NCI-H2196 treated with DMSO at 0.1 percent for 48 hours (cell line): ENCODE measurements at regions not wholly inside any gene's neighbourhood (a gene's known extent, or its start where the extent isn't known, plus 50 kb on each side); places are given as distances from the start of the nearest gene placed in this dataset.

ENCODE experiments used
- DNase-seq: peaks from one replicate; lab custom pipeline; 2025; ENCODE audit not compliant: unreplicated experiment; lab: John Stamatoyannopoulos, UW

DNA sequence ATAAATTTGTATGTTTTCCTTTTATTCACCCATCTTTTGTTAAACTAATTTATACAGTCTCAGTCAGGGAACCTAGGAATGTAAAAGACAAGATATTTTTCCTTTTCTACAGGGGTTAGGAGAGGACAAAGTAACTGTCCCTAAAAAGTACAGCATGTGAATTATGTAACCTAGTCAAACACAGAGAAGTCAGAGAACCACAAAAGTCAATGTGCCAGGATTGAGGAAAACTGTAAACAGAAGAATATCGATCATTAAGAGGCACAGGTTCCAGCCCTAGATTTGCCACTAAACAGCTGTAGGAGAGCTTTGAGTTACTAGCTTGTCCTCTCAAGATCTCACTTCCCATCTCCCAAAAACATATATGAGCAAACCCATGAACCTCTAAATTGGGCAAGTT is 550.9 kb upstream of the FAT3 start:
- DNase-seq: no peak

DNA sequence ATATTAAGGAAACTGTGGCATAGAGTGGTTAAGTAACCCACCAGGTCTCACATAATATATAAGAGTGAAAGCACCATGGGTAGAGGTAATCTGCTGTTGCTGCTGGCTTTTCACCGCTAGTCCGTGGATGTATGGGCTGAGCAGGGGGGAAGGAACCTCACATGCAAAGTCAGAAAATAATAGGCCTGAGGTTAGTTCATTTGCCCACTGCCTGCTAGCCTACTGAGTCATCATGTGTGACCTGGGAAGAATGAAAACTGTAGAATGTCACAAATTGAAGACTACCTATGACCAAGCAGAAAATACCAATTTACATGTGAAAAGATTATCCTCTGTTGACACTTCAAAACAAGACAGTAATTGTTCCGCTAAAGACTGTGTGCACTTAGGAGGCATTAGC is 560.1 kb upstream of the FAT3 start:
- no peak for DNase-seq

DNA sequence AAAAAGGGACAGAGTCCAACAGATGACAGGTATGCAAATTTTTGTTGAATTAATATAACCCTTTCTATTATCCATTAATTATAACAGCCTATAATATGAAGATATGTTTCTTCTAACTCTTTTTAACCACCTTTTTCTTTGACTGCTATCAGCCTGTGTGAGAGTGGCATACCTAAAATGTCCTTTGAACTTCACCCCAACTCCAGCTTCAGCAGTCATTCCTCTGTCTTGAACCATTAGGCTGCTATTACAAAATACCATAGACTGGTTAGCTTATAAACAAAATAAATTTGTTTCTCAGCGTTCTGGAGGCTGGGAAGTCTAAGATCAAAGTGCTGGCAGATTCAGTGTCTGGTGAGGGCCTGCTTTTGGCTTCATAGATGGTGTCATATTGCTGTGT is 564.6 kb upstream of the FAT3 start:
- no peak for DNase-seq

DNA sequence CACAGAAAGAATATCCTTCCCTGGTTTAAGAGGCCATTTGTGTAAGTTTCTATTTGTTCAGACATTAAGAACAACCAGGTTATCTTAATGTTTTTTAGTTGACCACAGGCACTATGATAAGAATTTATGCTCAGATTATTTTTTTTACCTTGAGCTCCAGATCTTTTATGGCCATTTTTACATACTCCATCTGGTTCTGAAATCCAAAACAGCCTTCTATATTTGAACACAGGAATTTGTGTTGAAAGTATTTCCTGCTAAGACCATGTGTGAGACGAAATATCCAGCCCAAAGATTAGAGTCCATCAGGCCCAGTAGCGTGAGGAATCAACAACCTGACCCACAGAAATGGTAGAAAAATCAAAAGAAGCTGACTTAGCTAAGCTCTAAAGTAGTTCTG is 569.9 kb upstream of the FAT3 start:
- no peak for DNase-seq

DNA sequence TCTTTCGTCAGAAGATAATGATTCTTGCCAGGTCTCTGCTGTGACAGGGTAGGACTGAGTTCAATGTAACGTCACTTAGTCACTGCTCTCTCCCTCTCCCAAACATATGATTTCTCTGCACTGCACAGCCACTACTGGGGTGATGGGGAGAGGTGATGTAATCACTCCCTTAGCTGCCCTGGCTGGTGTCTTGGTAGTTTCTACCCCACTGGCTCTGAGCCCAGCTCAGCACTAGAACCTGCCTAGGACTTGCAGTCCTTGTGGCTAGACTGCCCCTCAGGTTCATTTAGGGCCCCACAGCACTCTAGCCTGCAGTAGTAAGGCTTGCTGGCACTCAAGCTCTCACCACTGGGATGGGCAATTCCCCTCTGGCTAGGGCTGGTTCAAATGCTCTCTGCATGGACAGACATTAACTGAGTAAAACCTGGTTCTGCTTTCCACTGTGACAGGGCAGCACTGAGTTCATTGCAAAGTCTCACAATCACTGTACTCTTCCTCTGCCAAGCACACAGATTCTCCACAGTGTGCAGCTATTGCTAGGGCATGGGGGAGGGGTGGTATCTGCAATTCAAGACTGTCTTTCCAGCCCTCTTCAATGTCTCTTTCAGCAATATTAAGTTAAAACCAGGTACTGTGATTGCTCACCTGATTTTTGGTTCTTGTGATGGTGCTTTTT is 571.4 kb upstream of the FAT3 start:
- DNase-seq: no peak

DNA sequence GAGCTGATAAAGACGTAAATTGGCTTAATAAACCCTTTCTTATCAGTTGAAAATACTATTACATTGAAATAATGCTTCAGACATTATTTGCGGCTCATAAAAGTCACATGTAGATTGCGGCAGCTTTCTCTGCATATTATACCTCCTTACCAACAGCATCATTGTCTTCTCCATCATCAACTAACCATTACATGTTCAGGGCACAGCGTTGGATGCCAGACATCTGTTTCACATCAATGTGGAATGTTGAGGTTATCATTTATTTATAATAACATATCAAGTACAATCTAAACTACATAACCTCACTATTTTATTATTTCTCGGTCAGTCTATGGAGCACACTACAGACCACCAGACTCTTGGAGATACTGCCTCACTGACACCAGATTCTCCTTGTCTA is 573.8 kb upstream of the FAT3 start:
- no peak for DNase-seq

DNA sequence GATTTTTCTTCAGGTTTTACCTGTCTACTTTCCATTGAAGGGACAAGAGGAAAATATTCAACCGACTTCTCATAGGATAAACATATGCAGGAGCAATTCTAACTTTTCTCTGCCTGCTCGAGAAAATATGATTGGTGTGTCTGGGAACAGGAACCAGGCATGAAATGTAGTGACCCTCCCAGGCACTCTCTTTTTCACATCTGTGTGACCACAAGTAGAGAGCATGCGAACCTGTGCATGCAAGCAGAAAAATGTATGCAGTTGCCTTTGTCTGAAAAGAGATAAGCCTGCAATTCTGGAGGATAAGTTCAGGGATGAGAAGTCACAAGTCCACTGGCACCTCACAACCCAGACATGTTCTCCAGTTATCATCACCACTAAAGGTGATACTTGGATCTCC is 583.5 kb upstream of the FAT3 start:
- no peak for DNase-seq

DNA sequence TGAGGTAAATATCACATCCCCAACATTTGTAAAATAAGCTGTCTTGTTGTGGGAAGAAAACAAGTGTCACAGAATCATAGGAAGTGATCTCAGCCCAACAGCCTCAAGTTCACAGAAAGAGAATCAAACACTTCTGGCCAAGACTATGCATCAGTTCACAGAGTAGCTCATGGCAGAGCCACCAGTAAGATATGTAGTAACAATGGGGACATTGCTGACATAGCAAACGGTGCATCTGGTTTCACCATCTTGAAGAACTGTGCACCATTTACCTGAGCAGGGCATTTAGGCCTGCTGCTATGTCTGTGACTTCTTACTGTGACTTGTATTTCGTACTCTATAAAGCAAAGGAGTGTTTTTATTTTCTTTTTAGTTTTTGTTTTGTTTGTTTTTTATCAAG is 585.3 kb upstream of the FAT3 start:
- DNase-seq: no peak

DNA sequence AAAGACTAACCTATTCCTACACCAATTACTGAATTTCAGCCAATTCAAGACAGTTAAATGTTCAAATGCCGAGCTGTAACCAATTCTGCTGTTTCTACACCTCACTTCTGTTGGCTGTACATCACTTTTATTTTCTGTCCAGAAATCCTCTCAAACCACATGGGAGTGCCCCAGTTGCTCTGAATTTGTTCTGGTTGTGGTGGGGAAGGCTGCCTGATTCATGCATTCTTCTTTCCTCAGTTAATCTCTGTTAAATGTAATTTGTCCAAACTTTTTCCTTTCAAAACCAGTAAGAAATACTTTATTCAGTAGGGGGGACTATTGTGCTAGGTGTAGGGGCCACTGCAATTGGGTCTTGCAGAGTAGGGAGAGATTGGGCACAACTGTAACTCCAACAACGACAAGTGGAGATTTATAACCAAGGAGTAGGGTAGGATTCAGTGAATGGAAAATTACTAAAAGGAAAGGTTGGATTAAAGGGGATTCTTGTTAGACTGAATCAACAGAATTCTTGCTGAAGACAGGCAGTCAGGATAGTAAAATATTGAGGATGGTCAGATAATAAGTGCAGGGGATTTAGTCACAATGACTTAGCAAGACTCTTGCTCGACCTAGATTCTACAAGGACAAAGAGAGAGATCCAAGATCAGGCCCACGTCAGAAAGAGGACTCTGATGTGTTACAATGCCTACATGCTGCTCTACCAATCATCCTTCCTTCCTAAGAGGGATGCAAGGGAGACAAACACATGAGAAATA is 593.5 kb upstream of the FAT3 start:
- DNase-seq: no peak

DNA sequence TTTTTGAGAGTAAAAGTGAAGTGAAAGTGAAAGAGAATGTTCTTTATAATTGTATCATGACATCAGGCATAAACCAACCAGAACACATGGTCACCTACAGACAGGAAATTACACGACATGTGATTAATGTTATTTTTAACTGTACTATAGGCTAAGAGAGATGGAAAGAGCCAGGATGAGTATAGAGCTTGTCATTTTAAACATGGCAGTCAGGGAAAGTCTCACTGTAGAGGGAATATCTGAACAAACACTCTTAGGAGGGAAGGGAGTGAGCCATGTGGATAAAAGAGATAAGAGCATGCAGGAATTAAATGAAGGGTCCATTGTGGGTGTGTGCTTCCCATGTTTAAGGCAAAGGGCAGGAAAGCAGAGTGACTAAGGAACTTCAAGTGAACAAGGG is 599.1 kb upstream of the FAT3 start:
- no peak for DNase-seq

DNA sequence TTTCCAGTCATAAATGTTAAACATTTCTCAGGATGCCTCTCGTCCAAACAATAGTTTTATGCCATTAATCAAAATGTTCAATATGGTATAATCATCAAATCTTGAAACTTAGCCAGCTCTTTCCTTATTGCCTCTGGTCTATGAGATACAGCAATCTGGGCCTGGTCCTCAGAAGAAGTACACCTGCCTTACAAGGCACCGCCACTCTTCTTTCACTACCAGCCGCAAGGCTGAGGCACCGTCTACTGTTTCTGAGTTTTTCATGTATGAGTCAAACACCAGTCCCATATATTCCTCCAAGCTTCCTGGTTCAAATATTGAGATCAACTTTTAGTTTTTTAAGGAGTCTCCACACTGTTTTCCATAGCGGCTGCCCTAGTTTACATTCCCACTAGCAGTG is 600.6 kb upstream of the FAT3 start:
- DNase-seq: no peak

DNA sequence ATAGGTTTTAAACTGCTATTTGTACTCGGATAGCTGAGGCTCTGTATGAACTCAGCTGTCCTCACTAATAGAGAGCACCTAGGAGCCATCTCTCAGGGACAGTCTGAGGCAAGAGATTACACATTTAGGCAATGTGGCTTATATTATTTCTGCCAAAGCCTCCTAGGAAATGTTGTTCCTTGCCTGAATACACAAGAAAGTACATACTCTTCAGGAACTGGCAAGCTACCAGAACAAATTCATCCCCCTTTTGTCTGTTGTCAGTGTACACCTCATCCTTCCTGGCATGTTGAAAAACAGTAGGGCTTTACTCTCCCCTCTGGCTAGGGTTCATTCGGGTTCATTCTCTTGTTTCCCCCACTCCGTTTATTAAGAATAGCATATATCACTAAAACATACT is 615.9 kb upstream of the FAT3 start:
- DNase-seq: no peak

DNA sequence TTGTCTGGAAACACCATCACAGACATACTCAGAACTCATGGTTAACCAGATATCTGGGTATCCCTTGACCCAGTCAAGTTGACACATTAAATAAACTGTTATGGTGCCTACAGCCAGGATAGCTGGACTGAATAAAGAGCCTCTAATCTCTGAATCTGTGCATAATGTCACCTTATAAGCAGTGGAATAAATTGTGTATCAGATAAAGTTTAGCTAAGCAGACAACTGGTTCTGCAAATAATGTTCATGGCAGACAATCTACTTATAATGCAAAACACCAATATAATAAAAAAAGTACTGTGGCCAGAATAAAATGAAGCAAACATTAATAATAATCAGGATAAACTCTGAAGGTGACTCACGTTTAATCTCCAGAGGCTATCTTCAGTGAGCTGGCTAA is 628.5 kb upstream of the FAT3 start:
- no peak for DNase-seq

DNA sequence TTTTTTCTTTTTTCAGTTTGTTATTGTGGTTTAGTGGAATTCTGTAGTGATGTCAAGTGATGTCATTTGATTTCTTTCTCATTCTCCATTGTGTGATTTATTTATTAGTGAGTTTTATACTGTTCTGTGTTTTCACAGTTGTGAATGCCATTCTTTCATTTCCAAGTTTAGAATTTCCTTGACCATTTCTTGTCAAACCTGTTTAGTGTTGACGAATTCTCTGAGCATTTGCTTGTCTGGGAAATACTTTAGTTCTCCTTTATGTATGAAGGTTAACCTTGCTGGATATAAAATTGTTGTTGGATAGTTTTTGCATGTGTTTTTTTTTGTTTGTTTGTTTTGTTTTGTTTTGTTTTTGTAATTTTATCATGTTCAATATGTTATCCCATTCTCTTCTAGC is 633.6 kb upstream of the FAT3 start:
- no peak for DNase-seq

DNA sequence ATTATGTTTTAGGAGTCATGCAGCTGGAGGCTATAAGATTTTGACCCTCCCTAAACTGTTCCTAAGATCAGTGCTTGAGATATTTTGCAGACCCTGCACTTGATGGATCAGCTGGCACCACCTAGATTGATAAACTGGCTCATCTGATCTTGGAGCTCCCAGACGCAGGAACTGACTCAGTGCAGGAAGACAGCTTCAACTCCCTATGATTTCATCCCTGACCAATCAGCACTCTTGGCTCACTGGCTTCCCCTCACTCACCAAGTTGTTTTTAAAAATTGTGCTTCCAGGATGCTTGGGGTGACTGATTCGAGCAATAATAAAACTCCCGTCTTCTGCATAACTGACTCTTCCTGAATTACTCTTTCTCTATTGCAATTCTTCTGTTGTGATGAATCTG is 637.5 kb upstream of the FAT3 start:
- DNase-seq: no peak

DNA sequence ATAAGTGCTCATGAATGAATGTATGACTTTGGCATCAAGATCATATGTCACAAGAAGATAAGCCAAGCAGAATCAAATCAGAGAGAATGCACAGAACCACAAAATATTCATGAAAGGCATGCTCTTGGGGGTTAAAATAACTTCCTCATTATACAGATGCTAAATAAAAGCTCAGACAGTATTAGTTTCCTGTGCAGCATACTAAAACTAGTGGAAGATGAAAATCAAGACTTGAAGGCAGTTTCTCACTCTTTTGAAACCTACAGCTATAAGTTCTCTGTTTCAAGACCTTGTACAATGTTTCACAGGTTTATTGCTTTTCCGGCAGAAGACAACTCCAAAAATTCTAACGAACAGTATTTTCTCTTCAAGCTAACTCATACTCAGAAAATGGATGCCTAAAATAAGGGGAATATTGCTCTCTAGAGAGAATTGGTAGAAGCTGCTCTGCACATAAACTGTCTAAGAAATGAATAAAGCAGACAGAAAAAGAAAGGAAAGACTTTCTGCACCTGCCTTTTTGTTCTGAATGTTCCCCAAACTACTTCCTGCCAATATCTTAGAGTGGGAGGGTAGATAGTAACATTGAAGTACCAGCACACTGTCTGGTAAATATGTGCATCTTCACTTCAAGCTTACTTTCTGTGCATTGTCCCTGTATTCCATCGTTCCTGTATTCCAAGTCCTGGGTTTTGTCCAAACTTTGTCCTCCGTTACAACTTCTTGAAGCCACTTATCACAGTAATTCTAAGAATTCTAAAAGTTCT is 639.4 kb upstream of the FAT3 start:
- no peak for DNase-seq

DNA sequence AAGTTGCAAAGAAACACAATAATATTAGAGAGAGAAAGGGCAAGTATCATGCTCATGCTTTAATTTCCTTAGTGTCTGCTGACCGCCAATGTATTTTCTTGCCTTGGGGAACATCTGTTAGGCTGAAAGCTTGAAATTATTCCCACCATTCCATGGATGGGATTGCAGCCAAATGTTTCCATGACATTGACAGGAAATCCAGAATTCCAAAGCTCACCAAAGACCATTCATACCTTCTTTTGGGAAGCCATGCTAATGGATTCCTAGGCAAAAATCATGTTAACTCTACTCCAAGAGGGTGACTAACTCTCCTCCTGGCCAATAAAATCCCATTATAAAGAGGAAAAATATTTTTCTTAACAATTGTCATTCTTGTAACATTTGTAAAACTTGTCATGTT is 661.4 kb upstream of the FAT3 start:
- no peak for DNase-seq

DNA sequence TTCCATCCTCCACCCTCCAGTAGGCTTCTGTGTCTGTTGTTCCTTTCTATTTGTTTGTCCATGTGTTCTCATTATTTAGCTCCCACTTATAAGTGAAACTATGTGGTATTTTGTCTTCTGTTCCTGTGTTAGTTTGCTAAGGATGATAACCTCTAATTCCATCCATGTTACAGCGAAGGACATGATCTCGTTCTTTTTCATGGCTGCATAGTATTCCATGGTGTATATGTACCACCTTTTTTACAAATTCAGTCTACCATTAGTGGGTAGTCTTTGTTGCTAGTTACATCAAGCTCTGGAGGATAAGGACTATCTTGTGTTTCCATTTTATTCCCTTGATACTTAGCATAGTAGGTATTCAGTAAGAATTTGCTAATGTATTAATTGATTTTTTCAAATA is 664.2 kb upstream of the FAT3 start:
- DNase-seq: no peak

DNA sequence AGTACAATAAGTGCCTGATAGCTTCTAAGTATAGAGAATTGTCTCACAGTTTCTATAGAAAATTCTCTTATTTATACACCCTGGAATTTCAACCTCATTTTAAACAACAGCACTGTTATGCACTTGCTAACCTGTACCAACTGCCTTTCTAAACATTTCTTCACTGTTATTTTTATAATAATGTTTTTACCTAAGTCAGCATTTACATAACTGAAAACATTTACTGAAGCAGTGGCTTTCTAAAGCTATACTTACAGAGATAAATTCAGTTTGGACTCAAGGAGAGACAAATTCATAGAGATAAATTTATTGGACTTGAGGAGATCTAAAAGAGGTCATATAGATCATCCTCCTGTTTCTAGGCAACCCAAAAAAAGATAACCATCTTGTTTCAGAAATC is 686.6 kb upstream of the FAT3 start:
- DNase-seq: no peak

DNA sequence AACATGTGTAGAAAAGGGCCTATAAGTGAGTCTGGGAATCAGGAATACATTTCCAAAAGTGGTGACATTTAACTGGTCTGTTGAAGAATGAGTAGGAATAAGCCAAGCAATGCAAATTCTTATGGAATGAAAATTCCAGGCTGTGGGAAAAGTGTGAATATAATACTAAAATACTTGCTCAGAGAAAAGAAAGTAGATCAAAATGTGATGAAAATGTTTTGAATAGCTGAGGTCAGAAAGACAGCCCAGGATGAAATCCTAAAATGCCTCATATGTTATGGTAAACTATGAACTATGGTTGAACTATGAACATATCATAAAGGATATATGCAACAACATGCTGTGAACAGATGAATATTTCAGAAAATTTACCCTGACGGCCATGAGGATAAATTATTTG is 688.3 kb upstream of the FAT3 start:
- DNase-seq: no peak

DNA sequence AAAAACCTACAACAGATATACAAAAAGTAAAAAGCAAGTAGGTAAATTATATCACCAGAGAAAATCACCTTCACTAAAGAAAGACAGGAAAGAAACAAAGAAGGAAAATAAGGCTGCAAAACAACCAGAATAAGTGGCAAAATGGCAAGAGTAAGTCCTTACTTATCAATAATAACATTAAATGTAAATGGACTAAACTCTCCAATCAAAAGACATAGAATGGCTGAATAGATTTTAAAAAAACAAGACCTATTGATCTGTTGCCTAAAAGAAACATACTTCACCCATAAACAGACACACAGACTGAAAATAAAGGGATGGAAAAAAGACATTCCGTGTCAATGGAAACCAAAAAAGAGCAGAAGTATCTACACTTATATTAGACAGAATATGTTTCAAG is 695.7 kb upstream of the FAT3 start:
- no peak for DNase-seq

DNA sequence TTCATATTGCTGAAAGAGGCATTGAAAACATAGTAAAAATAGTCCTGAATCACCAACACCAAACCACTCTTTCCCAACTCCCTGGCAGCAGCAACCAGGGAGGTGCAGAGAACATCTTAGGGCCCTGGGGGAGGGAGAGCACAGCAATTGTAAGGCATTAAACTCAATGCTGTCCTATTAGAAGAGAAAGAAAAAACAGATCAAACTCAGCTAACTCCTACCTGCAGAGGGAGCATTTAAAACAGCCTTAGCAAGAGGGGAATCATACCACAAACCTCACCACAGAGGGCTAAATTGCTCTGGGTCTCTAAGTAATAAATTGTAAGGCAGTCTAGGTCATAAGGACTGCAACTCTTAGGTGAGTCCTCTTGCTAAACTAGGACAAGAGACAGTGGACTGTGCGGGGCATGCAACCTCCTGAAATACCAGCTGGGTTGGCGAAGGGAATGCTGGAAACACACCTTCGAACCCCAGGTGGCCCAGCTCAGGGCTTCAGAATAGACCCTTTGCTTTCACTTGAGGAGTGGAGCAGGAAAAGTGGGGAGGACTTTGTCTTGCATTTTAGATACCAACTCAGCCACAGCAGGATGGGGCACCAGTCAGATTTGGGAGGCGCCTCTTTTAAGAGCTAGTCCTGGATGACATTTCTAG is 697.1 kb upstream of the FAT3 start:
- DNase-seq: no peak
